ENCODE measurements at regions not wholly inside any gene's neighbourhood (a gene's known extent, or its start where the extent isn't known, plus 50 kb on each side); places are given as distances from the start of the nearest gene placed in this dataset.

DNA sequence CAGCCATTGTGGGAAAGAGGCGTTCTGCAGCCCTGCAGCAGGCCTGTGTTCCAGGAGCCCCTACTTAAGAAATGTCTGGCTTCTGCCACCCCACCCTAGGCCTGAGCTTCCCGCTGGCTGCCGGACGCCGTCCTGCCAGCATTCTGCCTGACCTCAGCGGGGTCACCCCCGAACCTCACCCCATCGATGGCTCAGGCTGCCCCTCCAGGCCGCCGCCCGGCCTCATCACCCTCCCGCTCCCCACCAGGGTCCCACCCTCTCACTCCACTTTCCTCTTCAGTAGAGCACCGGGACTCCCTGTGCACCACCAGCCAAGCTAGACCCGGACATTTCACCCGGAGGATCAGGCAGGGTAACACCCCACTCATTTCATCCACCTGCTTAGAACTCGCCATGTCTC, 73.6 kb upstream of the SALL3 start:
- DNase-seq, result no peak

DNA sequence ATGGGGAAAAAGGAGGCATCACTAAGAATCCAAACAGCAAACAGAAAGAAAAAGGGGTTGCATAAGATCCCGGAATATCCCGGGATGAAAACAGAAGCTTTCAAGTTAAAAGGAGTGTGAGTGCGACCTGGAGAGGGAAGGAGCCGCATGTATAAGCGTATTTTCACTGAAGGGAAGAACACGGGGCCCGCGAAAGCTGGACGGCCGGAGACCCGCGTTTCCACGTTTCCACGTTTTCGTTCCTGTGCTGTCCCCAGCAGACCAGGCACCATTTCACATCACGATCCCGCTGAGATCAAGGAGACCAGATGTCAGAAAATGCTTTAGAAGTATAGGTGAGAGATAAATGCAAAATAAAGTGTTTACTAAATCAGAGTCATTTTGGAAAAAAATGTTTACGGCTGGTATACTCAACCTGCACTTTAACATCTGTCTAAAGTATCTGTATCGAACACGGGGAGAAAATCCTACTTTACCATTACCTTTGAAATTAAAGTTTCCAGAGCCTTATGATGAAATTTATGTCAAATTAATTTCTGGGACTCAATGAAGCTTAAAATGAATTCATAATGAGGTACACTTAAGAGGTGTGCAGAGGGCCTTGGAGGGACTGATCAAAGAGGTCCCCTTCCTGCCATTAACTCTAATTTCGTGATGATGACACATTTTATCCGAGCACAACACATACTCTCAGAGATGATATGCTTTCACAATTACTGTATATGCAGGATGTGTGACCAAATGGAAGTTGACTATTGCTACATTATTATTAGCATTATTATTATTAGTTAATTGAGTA, 71.0 kb upstream of the SALL3 start:
- DNase-seq, result no peak

DNA sequence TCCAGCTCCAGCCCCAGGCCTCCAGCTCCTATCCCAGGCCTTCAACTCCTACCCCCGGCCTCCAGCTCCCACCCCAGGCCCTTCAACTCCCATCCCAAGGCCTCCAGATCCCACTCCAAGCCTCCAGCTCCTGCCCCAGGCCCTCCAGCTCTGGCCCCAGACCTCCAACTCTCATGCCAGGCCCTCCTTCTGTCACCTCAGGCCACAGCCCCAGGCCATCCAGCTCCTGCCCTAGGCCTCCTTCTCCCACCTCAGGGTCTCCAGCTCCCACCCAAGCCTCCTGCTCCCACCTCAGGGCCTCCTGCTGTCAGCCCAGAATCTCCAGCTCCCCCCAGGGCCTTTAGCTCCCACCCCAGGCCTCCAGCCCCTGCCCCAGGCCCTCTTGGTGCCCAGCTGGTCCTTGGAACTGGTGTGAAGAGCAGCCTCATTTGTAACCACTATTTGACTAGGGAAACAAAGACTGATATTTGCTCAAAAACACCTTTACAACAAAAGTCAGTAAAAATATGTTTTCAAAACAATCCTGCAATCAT, 67.8 kb upstream of the SALL3 start:
- no peak for DNase-seq

DNA sequence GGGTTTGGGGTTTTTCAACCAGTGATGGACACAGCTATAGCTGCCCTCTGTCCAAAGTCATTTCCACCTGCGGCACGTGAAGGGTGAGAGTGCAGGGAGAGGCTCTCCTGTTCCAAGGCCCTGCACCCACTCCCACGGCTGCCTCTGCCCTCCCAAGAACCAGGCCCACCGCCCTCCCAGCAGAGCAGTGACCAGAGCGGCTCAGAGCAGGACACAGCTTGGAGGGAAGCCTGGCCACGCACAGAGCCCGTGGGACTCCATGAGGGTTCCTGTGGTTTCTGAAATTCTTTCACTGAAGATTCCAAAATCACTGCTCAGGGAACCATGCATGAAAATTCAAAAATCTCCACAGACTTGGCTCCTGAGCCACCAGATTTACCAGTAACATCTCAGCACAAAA, 67.3 kb upstream of the SALL3 start:
- no peak for DNase-seq

DNA sequence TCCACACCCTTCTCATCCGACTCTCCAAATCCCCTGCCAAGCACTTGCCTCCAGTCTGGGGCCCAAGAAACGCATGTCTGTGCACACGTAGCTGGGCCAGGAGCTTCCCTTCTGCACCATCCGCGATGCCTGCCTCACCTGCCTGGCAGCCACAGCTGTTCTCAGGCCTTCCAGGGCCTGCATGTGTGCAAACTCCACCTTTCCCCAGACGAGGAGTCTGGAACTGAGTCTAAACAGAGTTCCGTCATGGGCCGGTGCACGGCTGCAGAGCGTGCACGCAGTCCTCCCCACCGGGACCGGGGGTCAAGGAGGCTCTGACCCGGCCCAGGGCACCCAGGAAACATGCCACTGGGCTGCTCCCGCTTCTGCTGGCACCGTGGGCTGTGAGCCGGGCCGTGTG, 66.8 kb upstream of the SALL3 start:
- DNase-seq, result no peak

DNA sequence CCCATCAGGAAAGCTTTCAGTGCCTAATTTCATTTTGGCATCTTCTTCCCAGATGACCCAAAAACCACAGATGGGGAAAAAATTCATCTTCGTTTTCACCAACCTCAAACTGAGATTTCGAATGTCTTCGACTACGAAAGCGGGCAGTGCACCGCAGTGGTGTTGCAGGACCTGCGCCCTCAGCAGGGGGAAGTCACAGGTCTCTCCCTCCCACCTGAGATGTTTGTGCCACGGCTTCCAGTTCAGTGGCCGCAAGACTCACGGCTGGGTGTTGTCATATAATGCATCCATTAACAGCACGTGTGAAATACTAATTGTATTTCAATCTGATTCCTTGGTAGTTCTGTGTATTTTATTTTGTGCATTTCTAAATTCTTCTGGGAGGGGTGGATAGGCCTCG, 66.2 kb upstream of the SALL3 start:
- no peak for DNase-seq

DNA sequence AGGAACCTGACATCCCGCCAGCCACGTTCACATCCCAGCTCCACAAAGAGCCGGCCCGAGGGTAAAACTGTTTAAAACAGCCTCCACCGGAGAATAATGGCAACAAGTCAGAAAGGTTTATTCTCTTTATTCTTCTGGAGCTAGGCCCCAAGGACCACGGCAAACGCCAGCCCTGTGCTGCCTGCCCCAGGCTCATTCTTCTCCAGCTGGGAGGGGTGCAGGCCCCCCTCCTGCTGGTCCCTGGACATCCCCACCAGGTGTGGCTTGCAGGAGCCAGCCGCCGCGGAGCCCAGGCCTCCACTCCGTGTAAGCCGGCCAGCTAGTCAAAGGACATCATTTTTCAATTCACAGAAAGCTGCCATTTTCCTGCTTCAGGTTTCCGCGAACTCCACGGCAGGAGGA, 65.8 kb upstream of the SALL3 start:
- no peak for DNase-seq

DNA sequence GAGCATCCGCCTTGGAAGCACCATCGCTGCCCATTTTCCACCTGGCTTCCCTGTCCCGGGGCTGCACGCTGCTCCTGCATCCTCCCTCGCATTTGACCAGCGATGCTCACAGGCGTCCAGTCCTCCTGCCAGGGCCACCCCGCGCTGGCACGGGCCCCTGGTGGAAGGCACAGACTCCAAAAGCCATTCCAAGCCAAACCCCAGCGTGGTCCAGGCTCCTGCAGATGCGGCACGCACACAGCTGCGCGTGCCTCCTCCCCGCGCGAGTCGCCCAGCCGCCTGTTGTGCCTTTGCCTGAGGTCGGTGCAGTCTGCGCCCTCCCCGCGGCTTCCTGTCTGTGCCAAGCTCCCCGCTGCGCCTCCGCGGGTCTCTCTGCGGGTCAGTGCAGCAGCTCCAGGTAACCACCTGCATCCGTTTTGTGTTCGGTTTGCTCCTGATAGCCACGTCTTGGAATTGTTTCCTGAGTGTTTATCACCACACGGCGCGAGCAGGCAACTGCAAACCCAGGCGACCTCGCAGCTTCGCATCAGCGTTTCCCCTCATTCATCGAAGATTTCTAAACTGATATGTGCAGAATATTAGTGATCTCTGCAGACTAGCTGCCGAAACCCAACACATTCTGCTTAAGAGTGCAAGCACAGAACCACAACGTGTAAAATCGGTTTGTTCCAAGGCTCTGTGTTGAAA, 65.2 kb upstream of the SALL3 start:
- no peak for DNase-seq

DNA sequence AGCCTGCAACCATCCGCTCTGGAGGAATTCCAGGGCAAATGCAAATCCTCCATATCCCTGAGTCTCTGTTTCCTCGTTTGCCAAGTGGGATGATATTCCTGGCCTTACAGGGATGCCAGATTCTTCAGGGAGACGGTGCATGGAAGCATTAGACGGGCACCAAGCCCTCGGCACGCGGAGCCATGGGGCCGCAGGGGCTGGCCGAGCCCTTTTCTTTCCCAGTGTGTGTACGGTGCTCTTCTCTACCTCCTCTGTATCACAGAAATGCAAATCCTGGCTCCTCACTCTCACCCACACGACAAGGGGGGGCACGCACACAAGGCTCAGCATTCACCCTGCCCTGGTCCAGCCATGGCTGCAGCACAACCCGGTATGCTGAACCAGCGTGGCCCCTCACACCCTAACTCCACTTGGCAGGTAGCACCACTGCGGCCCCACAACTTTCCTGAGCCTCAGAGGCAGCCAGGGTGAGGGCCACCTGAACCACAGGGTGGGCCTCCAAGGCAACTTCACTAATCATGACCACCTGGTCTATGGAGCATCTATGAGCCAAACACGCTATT, 64.1 kb upstream of the SALL3 start:
- no peak for DNase-seq

DNA sequence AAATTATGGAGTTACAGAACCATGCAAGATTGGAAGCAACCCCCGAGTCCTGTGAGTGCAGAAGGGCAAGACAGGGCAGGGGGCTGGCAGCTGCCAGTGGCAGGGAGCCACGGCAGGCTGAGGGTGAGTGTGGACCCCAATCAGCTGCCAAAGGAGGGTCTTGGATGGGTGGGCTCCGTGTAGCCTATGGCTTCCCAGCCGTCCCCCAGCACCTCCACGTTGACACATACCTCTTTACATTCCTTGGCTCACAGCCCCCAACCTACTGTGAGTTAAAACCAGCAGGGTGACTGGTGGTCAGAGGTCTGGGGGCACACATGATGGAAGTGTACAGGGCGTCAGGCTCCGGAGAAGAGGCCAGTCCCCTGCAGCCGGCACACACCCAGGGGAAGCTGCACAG, 60.9 kb upstream of the SALL3 start:
- no peak for DNase-seq

DNA sequence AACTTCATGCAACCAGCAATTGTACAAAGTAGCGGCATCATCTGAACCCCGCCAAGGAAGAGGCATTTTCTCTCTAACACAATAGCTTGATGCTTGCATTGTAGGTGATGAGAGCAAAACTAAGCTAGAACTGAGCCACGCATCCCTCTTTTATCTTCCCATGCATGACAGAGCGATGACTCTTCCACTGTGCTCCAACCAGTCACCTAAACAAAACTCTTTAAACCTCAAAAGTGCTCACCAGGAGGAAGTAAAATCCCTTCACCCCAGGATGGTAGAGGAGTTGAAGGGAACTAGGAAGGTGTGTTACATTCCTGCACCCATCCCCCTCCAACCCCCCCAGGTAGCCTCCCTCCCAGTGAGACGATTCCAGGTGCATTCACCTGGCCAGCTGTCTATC, 59.7 kb upstream of the SALL3 start:
- no peak for DNase-seq

DNA sequence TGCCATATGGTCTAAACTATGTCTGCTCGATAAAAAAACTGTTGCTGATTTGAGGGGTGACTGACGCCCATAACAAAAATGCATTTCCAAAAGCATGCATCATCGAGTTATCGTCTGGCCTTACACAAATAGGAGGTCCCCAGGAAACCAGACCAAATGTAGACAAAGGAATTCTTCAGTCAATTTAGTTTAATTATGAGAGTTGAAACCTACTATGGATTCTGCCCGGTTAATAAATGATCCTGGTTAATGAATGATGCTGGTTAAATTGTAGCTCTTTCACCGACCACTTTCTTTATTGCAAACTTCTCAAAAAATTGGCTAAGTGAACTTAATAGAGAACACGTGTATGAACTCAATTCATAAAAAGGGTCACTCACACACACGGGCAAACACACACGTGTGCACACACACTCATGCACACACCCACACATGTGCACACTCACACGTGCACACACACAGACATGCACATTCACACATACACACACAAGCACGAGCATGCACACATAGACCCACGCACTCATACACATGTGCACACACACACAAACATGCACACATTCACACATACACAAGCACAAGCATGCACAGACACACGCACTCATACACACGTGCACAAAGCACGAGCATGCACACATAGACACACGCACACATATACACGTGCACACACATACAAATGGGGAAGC, 59.0 kb upstream of the SALL3 start:
- DNase-seq, result no peak

DNA sequence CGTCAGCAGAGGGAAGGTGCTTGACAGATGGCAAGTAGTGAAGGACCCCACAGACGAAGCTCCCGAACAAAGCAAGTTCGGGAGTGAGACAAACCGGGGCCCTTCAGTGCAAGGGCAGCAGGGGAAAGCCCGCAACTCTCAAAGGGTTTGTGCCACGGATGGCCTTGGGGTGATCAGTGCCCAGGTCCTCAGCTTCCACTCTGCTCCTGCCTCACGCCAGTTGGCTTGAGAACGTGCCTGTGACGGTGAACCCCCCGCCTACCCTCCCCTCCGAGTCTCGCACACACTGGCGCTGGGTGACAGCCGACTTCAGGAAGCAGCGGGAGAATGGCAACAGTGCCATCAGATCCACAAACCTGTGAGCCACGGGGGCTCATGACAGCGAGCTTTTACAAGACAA, 56.8 kb upstream of the SALL3 start:
- DNase-seq, result no peak

DNA sequence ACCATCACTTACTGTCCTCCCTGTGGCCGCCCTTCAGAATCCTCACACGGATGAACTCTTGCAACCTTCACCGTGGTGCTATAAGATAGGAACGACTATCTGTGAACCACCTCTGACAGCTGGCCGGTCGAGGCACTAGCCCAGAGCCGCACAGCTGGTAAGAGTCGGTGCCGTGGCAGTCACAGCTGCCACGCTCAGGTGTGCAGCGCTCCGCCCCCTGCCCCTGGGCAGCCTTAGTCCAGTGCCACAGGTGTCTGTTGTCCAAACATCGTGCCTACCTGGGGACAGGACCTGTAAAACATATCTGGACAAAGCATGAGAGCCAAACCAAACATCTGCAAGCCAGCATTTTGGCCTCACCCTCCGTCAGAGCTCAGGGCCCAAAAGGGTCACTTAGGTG, 55.3 kb upstream of the SALL3 start:
- DNase-seq, result no peak

DNA sequence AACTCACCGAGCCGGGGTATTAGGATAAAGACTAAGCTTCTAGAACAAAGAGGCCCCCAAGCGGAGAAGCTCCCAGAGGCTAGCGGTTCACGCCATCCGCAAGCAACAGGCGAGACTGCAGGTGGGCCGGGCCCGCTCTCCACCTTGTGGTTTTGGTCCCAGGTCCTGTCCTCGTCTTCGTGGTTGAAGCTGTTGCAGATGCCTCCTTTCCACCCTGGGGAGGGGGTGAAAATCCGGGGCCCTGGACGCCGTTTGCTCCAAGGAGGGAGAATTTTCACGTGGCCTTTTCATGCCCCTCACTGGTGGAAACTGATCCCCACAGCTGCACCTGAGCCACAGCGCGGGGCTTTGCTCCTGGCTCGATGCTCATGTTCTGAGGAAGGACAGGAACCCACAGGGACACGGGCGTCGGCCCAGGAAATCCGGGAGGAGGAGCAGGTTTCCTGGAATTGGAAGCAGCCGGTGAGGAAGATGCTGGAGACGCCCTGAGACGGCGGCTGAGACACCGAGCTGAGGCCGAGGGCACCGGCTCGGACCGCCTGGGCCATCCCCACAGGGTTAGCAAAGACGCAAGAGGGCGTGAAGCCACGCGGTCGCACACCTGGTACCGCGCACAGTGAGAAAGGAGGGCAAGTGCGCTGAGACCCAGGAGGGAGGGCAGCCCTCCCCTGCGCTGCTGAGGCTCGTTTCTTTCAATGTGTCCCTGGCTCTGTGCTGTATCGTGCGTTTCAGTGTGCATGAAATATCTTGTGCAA, 54.7 kb upstream of the SALL3 start:
- DNase-seq, result no peak

DNA sequence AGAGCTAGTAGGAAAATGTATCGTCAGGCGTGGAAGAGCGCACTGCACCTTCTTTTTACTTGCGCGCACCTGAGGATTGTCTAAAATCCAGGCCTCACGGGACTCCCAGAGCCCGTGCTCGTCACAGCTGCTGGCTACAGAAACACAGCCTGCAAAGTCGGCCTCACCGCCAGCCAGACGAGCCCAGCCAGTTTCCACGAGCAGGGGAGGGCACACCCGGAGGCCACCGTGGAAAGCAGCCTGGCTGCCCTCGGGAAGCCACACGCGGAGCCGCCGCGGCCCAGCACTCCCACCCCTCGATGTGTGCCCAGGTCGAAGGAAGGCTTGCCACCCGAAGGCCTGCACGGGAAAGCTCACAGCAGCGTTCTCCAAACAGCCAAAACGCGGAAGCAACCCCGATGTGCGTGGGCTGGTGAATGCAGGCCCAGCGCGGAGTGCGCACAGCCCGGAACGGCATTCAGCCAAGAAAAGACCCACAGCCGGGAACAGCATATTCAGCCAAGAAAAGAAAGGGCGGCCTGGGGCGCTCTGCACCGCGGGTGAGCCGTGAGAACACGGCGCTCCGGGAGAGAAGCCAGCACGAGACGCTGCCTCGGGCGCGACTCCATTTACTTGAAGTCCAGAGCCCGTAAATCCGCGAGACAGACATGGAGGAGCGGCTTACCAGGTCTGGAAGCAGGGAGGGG, 53.9 kb upstream of the SALL3 start:
- no peak for DNase-seq

DNA sequence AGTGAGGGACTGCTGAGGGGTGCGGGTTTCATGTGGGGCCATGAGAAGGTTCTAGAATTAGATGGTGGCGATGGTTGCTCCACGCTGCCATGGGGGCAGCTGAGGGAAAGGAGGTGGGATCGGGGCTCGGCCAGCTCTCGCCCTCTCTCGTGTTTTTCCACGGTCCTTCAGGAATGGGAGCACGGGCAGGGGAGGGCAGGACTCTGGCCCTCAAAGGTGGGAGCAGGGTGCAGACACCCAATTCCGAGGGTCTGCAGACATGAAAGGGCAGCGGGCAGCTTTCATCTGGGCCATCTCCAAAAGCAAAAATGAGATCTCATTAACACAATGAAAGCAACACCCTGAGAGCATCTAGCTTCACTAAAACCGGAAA, 53.4 kb upstream of the SALL3 start:
- no peak for DNase-seq

DNA sequence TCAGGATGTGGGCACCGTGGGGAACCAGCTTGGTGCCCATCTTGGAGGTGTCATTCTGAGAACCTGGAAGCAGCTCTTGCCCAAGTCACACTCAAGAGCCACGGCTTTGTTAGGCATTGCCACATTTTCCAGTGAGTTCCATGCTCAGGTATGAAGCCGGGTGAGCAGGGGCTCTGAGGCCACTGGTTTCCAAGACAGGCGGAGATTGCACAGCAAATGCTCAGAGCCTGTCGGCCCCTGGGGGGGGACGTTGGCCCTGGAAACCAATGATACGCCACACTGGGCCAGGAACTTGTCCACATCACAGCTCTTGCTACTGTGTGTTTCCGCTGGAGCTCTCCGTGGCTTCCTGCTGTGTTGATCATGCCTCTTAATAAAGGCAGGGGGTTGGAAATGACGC, 52.5 kb upstream of the SALL3 start:
- no peak for DNase-seq

DNA sequence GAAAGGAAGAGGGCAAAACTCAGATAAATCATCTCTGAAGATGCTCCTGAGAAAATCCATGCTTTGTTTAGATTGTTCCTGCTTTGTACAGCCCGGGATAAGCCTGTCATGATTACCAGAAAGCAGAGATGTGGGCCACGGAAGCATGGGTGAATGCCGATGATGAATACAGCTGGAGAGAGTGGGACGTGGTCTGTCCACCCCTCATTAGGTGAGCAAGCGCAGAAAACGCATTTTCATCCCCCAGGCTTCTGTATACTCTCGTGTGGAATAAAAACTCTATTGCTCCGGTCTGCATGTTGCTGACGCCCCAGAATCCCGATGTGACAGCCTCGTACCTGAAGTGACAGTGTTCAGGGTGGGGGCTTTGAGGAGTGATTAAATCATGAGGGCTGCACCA, 52.0 kb upstream of the SALL3 start:
- no peak for DNase-seq

DNA sequence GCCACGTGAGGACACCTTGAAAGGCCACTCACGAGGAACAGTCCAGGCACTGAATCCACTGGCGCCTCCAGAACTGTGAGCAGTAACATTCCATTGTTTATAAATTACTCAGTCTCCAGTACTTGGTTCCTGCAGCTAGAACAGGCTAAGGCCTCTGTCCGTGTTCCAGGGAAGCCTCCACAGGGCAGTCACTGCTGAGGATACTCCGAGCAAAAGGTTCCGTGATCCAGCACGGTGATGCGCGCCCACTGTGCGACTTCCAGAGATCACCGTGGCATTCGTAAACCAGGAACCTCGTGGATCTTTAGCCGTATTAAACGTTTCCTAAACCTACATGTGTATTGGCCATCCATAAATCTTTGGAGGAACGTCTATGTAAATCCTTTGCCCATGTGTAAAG, 51.5 kb upstream of the SALL3 start:
- no peak for DNase-seq

DNA sequence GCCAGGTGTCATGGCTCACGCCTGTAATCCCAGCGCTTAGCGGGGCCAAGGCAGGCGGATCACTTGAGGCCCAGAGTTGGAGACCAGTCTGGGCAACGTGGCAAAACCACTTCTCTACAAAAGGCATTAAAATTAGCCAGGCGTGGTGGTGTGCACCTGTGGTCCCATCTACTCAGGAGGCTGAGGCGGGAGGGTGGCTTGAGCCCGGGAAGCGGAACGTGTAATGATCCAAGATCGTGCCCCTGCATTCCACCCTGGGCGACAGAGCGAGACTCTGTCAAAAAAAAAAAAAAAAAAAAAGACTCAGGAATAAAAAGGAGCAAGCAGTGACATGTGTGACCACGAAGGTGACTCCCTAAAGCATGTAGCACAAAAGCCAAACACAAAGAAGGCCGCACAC, 50.1 kb upstream of the SALL3 start:
- DNase-seq, result no peak
